GM23338 (cell line): ENCODE measurements at regions not wholly inside any gene's neighbourhood (a gene's known extent, or its start where the extent isn't known, plus 50 kb on each side); places are given as distances from the start of the nearest gene placed in this dataset.

Experiments
- ATAC-seq: fragments of 200-7000 bp; cut with Tn5 transposase; 3 replicates; pipeline ENCODE4 v1.9.1; 2020
- DNase-seq: peaks from one replicate; pipeline ENCODE4 v3.0.0-alpha.2; 2015; ENCODE audit warnings: low spot score
- H2AFZ ChIP-seq: fragments of 200-600 bp; sonication (generic); 2 replicates; pipeline ENCODE4 v1.8.0; 2016; ENCODE audit warnings: antibody characterized with exemption, mild to moderate bottlenecking, moderate library complexity
- H3F3A ChIP-seq: fragments of 200-600 bp; sonication (generic); replicated peaks from 2 replicates; pipeline ENCODE4 v1.8.0; 2017; ENCODE audit warnings: antibody characterized with exemption, mixed run types, low read depth
- H3K27ac ChIP-seq: fragments of 200-600 bp; sonication (generic); 2 replicates; pipeline ENCODE4 v1.6.1; 2016; ENCODE audit warnings: low read depth
- H3K27me3 ChIP-seq: fragments of 200-600 bp; sonication (generic); 2 replicates; pipeline ENCODE4 v1.8.0; 2016; ENCODE audit warnings: mild to moderate bottlenecking, mixed run types, moderate library complexity; ENCODE audit not compliant: insufficient read depth
- H3K36me3 ChIP-seq: fragments of 200-600 bp; sonication (generic); 2 replicates; pipeline ENCODE4 v1.8.0; 2016; ENCODE audit warnings: mild to moderate bottlenecking; ENCODE audit not compliant: insufficient read depth
- H3K4me1 ChIP-seq: fragments of 200-600 bp; sonication (generic); 2 replicates; pipeline ENCODE4 v1.8.0; 2016; ENCODE audit warnings: mild to moderate bottlenecking, moderate library complexity; ENCODE audit not compliant: insufficient read depth
- H3K4me2 ChIP-seq: fragments of 200-600 bp; sonication (generic); 2 replicates; pipeline ENCODE4 v1.7.1; 2017; ENCODE audit warnings: mixed run types
- H3K4me3 ChIP-seq: fragments of 200-600 bp; sonication (generic); 2 replicates; pipeline ENCODE4 v1.6.1; 2016; ENCODE audit warnings: mixed run types
- H3K79me2 ChIP-seq: fragments of 200-600 bp; sonication (generic); replicated peaks from 2 replicates; pipeline ENCODE4 v1.8.0; 2017; ENCODE audit warnings: mild to moderate bottlenecking; ENCODE audit not compliant: insufficient read depth
- H3K9me2 ChIP-seq: fragments of 200-600 bp; sonication (generic); 2 replicates; pipeline ENCODE4 v1.8.0; 2017; ENCODE audit not compliant: insufficient read depth
- H4K20me1 ChIP-seq: fragments of 200-600 bp; sonication (generic); replicated peaks from 2 replicates; pipeline ENCODE4 v1.8.0; 2017; ENCODE audit warnings: mild to moderate bottlenecking; ENCODE audit not compliant: insufficient read depth
- H3K27ac Mint-ChIP-seq: 2 replicates; pipeline ENCODE4 v1.8.0; 2020; ENCODE audit warnings: inconsistent platforms, mild to moderate bottlenecking, moderate library complexity, mixed read lengths
- H3K27me3 Mint-ChIP-seq: 3 replicates; pipeline ENCODE4 v1.8.0; 2022; ENCODE audit warnings: low read depth, mild to moderate bottlenecking, moderate library complexity, mixed read lengths, inconsistent platforms; ENCODE audit not compliant: insufficient read depth, poor library complexity
- H3K36me3 Mint-ChIP-seq: 3 replicates; pipeline ENCODE4 v1.8.0; 2021; ENCODE audit warnings: low read depth, mild to moderate bottlenecking, inconsistent platforms, moderate library complexity, mixed read lengths
- H3K4me1 Mint-ChIP-seq: 3 replicates; pipeline ENCODE4 v1.8.0; 2020; ENCODE audit warnings: mild to moderate bottlenecking, inconsistent platforms, mixed read lengths
- H3K4me3 Mint-ChIP-seq: 3 replicates; pipeline ENCODE4 v1.8.0; 2021; ENCODE audit warnings: moderate library complexity, mild to moderate bottlenecking, inconsistent platforms, mixed read lengths
- H3K9me3 Mint-ChIP-seq: 3 replicates; pipeline ENCODE4 v1.8.0; 2020; ENCODE audit warnings: moderate library complexity, mild to moderate bottlenecking, inconsistent platforms, mixed read lengths
- CREB1 ChIP-seq: fragments of 250-450 bp; sonication (Bioruptor Pico); IDR thresholded peaks from 2 replicates; pipeline ENCODE4 v1.5.0; 2020; ENCODE audit warnings: low read depth, mild to moderate bottlenecking, moderate library complexity
- CTCF ChIP-seq, 2 experiments: fragments of 200-600 bp in 1 of 2; sonication (generic) in 1 of 2; conservative IDR thresholded peaks; 2 replicates each; pipeline versions ENCODE4 v1.5.1 to v1.6.1; 2016 to 2017; ENCODE audit warnings: antibody characterized with exemption in 2 of 2, low read depth in 2 of 2, mild to moderate bottlenecking in 2 of 2, moderate library complexity in 1 of 2
- ETS1 ChIP-seq: IDR thresholded peaks from 2 replicates; pipeline ENCODE4 v1.6.1; 2016; ENCODE audit warnings: antibody characterized with exemption
- EZH2 ChIP-seq: fragments of 200-600 bp; sonication (generic); IDR thresholded peaks from one replicate; pipeline ENCODE4 v1.8.0; 2017; ENCODE audit warnings: antibody characterized with exemption, mild to moderate bottlenecking, low read depth; ENCODE audit not compliant: unreplicated experiment
- EZH2phosphoT487 ChIP-seq: fragments of 200-600 bp; sonication (generic); IDR thresholded peaks from one replicate; pipeline ENCODE4 v1.8.1; 2018; ENCODE audit warnings: antibody characterized with exemption; ENCODE audit not compliant: unreplicated experiment
- JUNB ChIP-seq: IDR thresholded peaks from one replicate; pipeline ENCODE4 v1.6.1; 2016; ENCODE audit warnings: antibody characterized with exemption; ENCODE audit not compliant: unreplicated experiment
- NANOG ChIP-seq: IDR thresholded peaks from 2 replicates; pipeline ENCODE4 v1.6.1; 2016; ENCODE audit warnings: antibody characterized with exemption, borderline replicate concordance
- POLR2AphosphoS5 ChIP-seq: IDR thresholded peaks from 2 replicates; pipeline ENCODE4 v1.6.1; 2016; ENCODE audit warnings: antibody characterized with exemption, low read depth
- STAT1 ChIP-seq: IDR thresholded peaks from one replicate; pipeline ENCODE4 v1.6.1; 2016; ENCODE audit warnings: antibody characterized with exemption; ENCODE audit not compliant: unreplicated experiment
- ZNF114 ChIP-seq: fragments of 250-450 bp; sonication (Bioruptor Pico); IDR thresholded peaks from 2 replicates; pipeline ENCODE4 v1.5.0; 2020; ENCODE audit warnings: mild to moderate bottlenecking, moderate library complexity
- ZNF331 ChIP-seq: fragments of 250-450 bp; sonication (Bioruptor Pico); IDR thresholded peaks from 2 replicates; pipeline ENCODE4 v1.5.0; 2020; ENCODE audit warnings: low read depth, mild to moderate bottlenecking, moderate library complexity
- TF ChIP-seq, protein P1 (sequence below): IDR thresholded peaks from one replicate; pipeline ENCODE4 v1.6.1; 2018; ENCODE audit warnings: antibody characterized with exemption; ENCODE audit not compliant: unreplicated experiment

DNA sequence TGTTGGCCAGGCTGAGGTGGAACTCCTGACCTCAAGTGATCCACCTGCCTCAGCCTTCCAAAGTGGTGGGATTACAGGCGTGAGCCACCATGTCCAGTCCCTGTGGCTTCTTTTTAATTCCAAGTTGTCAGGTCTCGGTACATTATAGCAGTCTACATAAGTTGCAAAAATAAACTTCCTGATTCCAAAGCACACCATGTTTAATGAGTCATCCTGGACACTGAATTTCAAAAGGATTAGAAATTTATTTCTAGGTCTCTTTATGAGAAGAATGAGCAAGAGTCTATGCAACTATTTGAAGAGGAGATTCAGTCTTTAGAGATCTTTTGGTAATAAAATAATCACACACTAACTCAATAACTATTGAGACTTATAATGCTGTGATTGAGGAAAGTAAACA, 63.9 kb upstream of the MCHR2 start:
- H3K27me3 Mint-ChIP-seq = no peaks in the 10 kb centered on the region
- no peak for ATAC-seq
- TF ChIP-seq STAT1 = no peak
- TF ChIP-seq EZH2phosphoT487 = no peak
- TF ChIP-seq, protein P1, sequence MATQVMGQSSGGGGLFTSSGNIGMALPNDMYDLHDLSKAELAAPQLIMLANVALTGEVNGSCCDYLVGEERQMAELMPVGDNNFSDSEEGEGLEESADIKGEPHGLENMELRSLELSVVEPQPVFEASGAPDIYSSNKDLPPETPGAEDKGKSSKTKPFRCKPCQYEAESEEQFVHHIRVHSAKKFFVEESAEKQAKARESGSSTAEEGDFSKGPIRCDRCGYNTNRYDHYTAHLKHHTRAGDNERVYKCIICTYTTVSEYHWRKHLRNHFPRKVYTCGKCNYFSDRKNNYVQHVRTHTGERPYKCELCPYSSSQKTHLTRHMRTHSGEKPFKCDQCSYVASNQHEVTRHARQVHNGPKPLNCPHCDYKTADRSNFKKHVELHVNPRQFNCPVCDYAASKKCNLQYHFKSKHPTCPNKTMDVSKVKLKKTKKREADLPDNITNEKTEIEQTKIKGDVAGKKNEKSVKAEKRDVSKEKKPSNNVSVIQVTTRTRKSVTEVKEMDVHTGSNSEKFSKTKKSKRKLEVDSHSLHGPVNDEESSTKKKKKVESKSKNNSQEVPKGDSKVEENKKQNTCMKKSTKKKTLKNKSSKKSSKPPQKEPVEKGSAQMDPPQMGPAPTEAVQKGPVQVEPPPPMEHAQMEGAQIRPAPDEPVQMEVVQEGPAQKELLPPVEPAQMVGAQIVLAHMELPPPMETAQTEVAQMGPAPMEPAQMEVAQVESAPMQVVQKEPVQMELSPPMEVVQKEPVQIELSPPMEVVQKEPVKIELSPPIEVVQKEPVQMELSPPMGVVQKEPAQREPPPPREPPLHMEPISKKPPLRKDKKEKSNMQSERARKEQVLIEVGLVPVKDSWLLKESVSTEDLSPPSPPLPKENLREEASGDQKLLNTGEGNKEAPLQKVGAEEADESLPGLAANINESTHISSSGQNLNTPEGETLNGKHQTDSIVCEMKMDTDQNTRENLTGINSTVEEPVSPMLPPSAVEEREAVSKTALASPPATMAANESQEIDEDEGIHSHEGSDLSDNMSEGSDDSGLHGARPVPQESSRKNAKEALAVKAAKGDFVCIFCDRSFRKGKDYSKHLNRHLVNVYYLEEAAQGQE = no peak
- no peak for TF ChIP-seq CTCF (conservative IDR thresholded peaks at IDR 0.05; ENCODE audit: low read depth in 2 of 2)
- no peak for TF ChIP-seq CREB1 (CRISPR knock-in tag)
- no peak for TF ChIP-seq POLR2AphosphoS5
- no peak for TF ChIP-seq ZNF114
- TF ChIP-seq JUNB = no peak
- TF ChIP-seq ZNF331 (CRISPR knock-in tag) = no peak

DNA sequence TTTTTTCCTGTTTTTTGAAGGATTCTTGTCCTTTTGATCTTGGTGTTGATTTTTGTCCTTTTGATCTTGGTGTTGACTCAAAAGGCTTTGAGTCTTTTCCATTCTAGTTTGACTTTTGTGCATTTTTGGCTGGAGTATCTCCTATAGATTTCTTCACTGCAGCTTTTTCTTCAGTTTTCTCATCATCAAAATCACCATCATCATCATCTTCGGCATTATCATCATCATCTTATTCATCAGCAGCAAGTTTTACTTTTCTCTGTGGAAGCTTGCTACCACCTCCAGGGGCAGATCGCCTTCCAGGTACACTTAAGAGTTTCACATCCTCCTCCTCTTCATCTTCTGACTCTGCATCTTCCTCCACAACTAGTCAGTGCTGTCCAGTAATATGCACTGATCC, 56.5 kb upstream of the MCHR2 start:
- H3K4me2 ChIP-seq = no peak overlapping the region
- no peaks in the 10 kb centered on the region for H3F3A ChIP-seq
- no peaks in the 10 kb centered on the region for H4K20me1 ChIP-seq
- no peaks in the 10 kb centered on the region for H3K4me1 ChIP-seq
- H3K27me3 Mint-ChIP-seq = no peaks in the 10 kb centered on the region
- no peaks in the 10 kb centered on the region for H3K9me2 ChIP-seq
- H3K27me3 ChIP-seq = no peaks in the 10 kb centered on the region
- H3K27ac Mint-ChIP-seq = no peak overlapping the region
- H3K36me3 Mint-ChIP-seq = no peaks in the 10 kb centered on the region
- no peaks in the 10 kb centered on the region for H3K36me3 ChIP-seq
- no peak overlapping the region for H3K4me3 Mint-ChIP-seq
- DNase-seq = no peak
- ATAC-seq = no peak
- no peak overlapping the region for H3K4me3 ChIP-seq
- H3K4me1 Mint-ChIP-seq = no peaks in the 10 kb centered on the region
- no peak overlapping the region for H3K27ac ChIP-seq
- H2AFZ ChIP-seq = no peak overlapping the region
- H3K79me2 ChIP-seq = no peaks in the 10 kb centered on the region
- no peaks in the 10 kb centered on the region for H3K9me3 Mint-ChIP-seq
- TF ChIP-seq CTCF (conservative IDR thresholded peaks at IDR 0.05; ENCODE audit: low read depth in 2 of 2) = no peak
- TF ChIP-seq EZH2 = no peak
- TF ChIP-seq NANOG = no peak
- TF ChIP-seq ETS1 = no peak
- TF ChIP-seq, protein P1 = no peak
- TF ChIP-seq JUNB = no peak
- no peak for TF ChIP-seq POLR2AphosphoS5
- no peak for TF ChIP-seq EZH2phosphoT487
- TF ChIP-seq CREB1 (CRISPR knock-in tag) = no peak
- no peak for TF ChIP-seq ZNF331 (CRISPR knock-in tag)
- TF ChIP-seq STAT1 = no peak

More for the DNA sequence above, 63.9 kb upstream of the MCHR2 start:
- no peaks in the 10 kb centered on the region; the same call in 2 of the 3 replicates for H3K9me3 Mint-ChIP-seq
- H3K36me3 ChIP-seq = no peaks in the 10 kb centered on the region
- no peaks in the 10 kb centered on the region for H3K4me1 ChIP-seq
- H3K4me2 ChIP-seq = no peak overlapping the region
- no peaks in the 10 kb centered on the region for H3K9me2 ChIP-seq
- H3K79me2 ChIP-seq = no peaks in the 10 kb centered on the region
- H3K27ac Mint-ChIP-seq = no peak overlapping the region
- no peak for DNase-seq
- H3K4me3 ChIP-seq = no peak overlapping the region
- H3K27ac ChIP-seq = no peak overlapping the region
- H3K27me3 ChIP-seq = no peaks in the 10 kb centered on the region
- no peaks in the 10 kb centered on the region for H4K20me1 ChIP-seq
- H3F3A ChIP-seq = no peaks in the 10 kb centered on the region
- H3K4me1 Mint-ChIP-seq = no peaks in the 10 kb centered on the region
- no peak overlapping the region for H3K4me3 Mint-ChIP-seq
- H3K36me3 Mint-ChIP-seq = no peaks in the 10 kb centered on the region
- H2AFZ ChIP-seq = no peak overlapping the region
